Smooth muscle cell (in vitro differentiated cells): ENCODE measurements at regions not wholly inside any gene's neighbourhood (a gene's known extent, or its start where the extent isn't known, plus 50 kb on each side); places are given as distances from the start of the nearest gene placed in this dataset.

Experiments used
- DNase-seq: peaks from one replicate; lab custom pipeline; 2025; ENCODE audit not compliant: unreplicated experiment; lab: John Stamatoyannopoulos, UW
- H2AFZ ChIP-seq: fragments of 200-600 bp; sonication (generic); 2 replicates; pipeline ENCODE4 v1.6.0; 2016; ENCODE audit warnings: antibody characterized with exemption, low read depth, mild to moderate bottlenecking
- H3F3A ChIP-seq: fragments of 200-600 bp; sonication (generic); 2 replicates; pipeline ENCODE4 v1.6.0; 2017; ENCODE audit warnings: antibody characterized with exemption, low read depth
- H3K27ac ChIP-seq: fragments of 200-600 bp; sonication (generic); 2 replicates; pipeline ENCODE4 v1.5.1; 2016; ENCODE audit warnings: low read depth, mild to moderate bottlenecking
- H3K27me3 ChIP-seq: fragments of 200-600 bp; sonication (generic); 2 replicates; pipeline ENCODE4 v1.6.1; 2016; ENCODE audit warnings: low read depth, mild to moderate bottlenecking
- H3K36me3 ChIP-seq: fragments of 200-600 bp; sonication (generic); 2 replicates; pipeline ENCODE4 v1.5.1; 2016; ENCODE audit warnings: low read depth
- H3K4me1 ChIP-seq: fragments of 200-600 bp; sonication (generic); 2 replicates; pipeline ENCODE4 v1.5.1; 2016; ENCODE audit warnings: low read depth
- H3K4me2 ChIP-seq: fragments of 200-600 bp; sonication (generic); 2 replicates; pipeline ENCODE4 v1.6.0; 2016; ENCODE audit warnings: mild to moderate bottlenecking
- H3K4me3 ChIP-seq: fragments of 200-600 bp; sonication (generic); 2 replicates; pipeline ENCODE4 v1.5.1; 2016; ENCODE audit warnings: mild to moderate bottlenecking
- H3K79me2 ChIP-seq: fragments of 200-600 bp; sonication (generic); 2 replicates; pipeline ENCODE4 v1.6.0; 2016; ENCODE audit warnings: low read depth, mild to moderate bottlenecking
- H3K9ac ChIP-seq: fragments of 200-600 bp; sonication (generic); 2 replicates; pipeline ENCODE4 v1.6.0; 2016; ENCODE audit warnings: low read depth
- H3K9me3 ChIP-seq: fragments of 200-600 bp; sonication (generic); replicated peaks from 2 replicates; pipeline ENCODE4 v1.5.1; 2016; ENCODE audit warnings: low read depth
- H4K20me1 ChIP-seq: fragments of 200-600 bp; sonication (generic); 2 replicates; pipeline ENCODE4 v1.6.0; 2016; ENCODE audit warnings: low read depth
- CTCF ChIP-seq: fragments of 200-600 bp; sonication (generic); IDR thresholded peaks from 2 replicates; pipeline ENCODE4 v1.5.1; 2017; ENCODE audit warnings: borderline replicate concordance, mild to moderate bottlenecking, antibody characterized with exemption; ENCODE audit not compliant: insufficient read depth, poor library complexity, severe bottlenecking
- WGBS: methylation state at CpG from one replicate; pipeline ENCODE4 v1.1.7; 2016; ENCODE audit warnings: low lambda C conversion rate; 5-methylcytosine and 5-hydroxymethylcytosine counted together

- no peak for DNase-seq
- 11% methylated on average over 4 of the region's 4 CpGs for WGBS
- no peaks in the 10 kb centered on the region for H4K20me1 ChIP-seq
- no peak overlapping the region for H3K4me3 ChIP-seq
- H3K27ac ChIP-seq, result no peak overlapping the region
- no peak overlapping the region for H3K9ac ChIP-seq
- TF ChIP-seq CTCF, result no peak
- no peaks in the 10 kb centered on the region for H3K27me3 ChIP-seq
- peak overlapping the region; percentile 23 for H2AFZ ChIP-seq
- no peaks in the 10 kb centered on the region for H3K36me3 ChIP-seq
- H3K79me2 ChIP-seq, result no peaks in the 10 kb centered on the region
- peaks cover 4% of the 10 kb centered on the region for H3F3A ChIP-seq
- H3K9me3 ChIP-seq, result no peaks in the 10 kb centered on the region
- H3K4me1 ChIP-seq, result peaks cover 11% of the 10 kb centered on the region
- peak overlapping the region; percentile 14 for H3K4me2 ChIP-seq
These were observed 131.8 kb upstream of the CTTNBP2 start for GRCh38 chr7:118005026-118005425.

- H3K79me2 ChIP-seq, result no peaks in the 10 kb centered on the region
- no peak overlapping the region for H3K4me3 ChIP-seq
- DNase-seq, result no peak
- no peaks in the 10 kb centered on the region for H4K20me1 ChIP-seq
- H3K4me1 ChIP-seq, result peaks cover 11% of the 10 kb centered on the region
- no peaks in the 10 kb centered on the region for H3K9me3 ChIP-seq
- H3K4me2 ChIP-seq, result no peak overlapping the region
- H3F3A ChIP-seq, result peaks cover 4% of the 10 kb centered on the region
- no peaks in the 10 kb centered on the region for H3K36me3 ChIP-seq
- H3K9ac ChIP-seq, result no peak overlapping the region
- H3K27ac ChIP-seq, result no peak overlapping the region
- H2AFZ ChIP-seq, result no peak overlapping the region
- no peak for TF ChIP-seq CTCF
- WGBS, result 66% methylated on average over 5 of the region's 5 CpGs
- H3K27me3 ChIP-seq, result no peaks in the 10 kb centered on the region
These were observed 133.7 kb upstream of the CTTNBP2 start for GRCh38 chr7:118006979-118007378.

GRCh38 chr7:118009419-118009818 is 136.2 kb upstream of the CTTNBP2 start:
- Histone ChIP-seq H3K79me2 (no peaks in the 10 kb centered on the region), H3K27me3 (no peaks in the 10 kb centered on the region), H4K20me1 (no peaks in the 10 kb centered on the region), H3K4me3 (no peak overlapping the region), H3K36me3 (no peaks in the 10 kb centered on the region), H3K4me1 (peaks cover 10% of the 10 kb centered on the region), H3K4me2 (no peak overlapping the region), H3F3A (peaks cover 1% of the 10 kb centered on the region), H2AFZ (no peak overlapping the region), H3K27ac (no peak overlapping the region), H3K9ac (no peak overlapping the region), H3K9me3 (no peaks in the 10 kb centered on the region)
- DNase-seq, result no peak
- no peak for TF ChIP-seq CTCF
- 86% methylated on average over 2 of the region's 2 CpGs for WGBS

- H3K27ac ChIP-seq, result no peak overlapping the region
- H3K27me3 ChIP-seq, result no peaks in the 10 kb centered on the region
- no peak overlapping the region for H2AFZ ChIP-seq
- WGBS, result 92% methylated on average over 3 of the region's 3 CpGs
- H3K9me3 ChIP-seq, result no peaks in the 10 kb centered on the region
- DNase-seq, result no peak
- no peak overlapping the region for H3K9ac ChIP-seq
- H3K79me2 ChIP-seq, result no peaks in the 10 kb centered on the region
- H4K20me1 ChIP-seq, result no peaks in the 10 kb centered on the region
- H3K36me3 ChIP-seq, result no peaks in the 10 kb centered on the region
- no peak for TF ChIP-seq CTCF
- H3K4me3 ChIP-seq, result no peak overlapping the region
- H3F3A ChIP-seq, result no peaks in the 10 kb centered on the region
- no peak overlapping the region for H3K4me2 ChIP-seq
- H3K4me1 ChIP-seq, result no peaks in the 10 kb centered on the region
These were observed 138.4 kb upstream of the CTTNBP2 start for GRCh38 chr7:118011652-118012051.
